ENCODE measurements at regions not wholly inside any gene's neighbourhood (a gene's known extent, or its start where the extent isn't known, plus 50 kb on each side); places are given as distances from the start of the nearest gene placed in this dataset.

DNA sequence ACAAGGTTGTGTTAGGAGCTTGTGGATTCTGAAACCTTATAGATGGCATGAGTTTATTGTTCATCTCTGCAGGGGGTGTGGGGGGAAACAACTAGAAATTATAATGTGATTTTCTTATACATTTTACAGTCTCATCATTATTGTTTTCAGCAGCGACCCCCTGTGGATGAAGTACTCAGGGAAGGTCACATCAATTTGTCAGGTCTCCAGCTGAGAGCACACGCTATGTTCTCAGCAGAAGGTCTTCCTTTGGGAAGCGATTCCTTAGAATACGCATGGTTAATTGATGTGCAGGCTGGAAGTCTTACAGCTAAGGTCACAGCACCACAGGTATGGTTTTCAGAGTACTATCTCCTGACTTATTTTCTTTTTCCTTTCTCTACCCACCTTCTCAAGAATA is 72.2 kb downstream of the BLTP1 start:
- ATAC-seq, result no peak
- TF ChIP-seq ZC3H10 (CRISPR knock-in tag; IDR thresholded peaks at IDR 0.05) (no peak), ZFP3 (CRISPR knock-in tag; IDR thresholded peaks at IDR 0.05) (no peak)
- TF ChIP-seq, protein P1, sequence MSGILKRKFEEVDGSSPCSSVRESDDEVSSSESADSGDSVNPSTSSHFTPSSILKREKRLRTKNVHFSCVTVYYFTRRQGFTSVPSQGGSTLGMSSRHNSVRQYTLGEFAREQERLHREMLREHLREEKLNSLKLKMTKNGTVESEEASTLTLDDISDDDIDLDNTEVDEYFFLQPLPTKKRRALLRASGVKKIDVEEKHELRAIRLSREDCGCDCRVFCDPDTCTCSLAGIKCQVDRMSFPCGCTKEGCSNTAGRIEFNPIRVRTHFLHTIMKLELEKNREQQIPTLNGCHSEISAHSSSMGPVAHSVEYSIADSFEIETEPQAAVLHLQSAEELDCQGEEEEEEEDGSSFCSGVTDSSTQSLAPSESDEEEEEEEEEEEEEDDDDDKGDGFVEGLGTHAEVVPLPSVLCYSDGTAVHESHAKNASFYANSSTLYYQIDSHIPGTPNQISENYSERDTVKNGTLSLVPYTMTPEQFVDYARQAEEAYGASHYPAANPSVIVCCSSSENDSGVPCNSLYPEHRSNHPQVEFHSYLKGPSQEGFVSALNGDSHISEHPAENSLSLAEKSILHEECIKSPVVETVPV (CRISPR knock-in tag; IDR thresholded peaks at IDR 0.05), result no peak

DNA sequence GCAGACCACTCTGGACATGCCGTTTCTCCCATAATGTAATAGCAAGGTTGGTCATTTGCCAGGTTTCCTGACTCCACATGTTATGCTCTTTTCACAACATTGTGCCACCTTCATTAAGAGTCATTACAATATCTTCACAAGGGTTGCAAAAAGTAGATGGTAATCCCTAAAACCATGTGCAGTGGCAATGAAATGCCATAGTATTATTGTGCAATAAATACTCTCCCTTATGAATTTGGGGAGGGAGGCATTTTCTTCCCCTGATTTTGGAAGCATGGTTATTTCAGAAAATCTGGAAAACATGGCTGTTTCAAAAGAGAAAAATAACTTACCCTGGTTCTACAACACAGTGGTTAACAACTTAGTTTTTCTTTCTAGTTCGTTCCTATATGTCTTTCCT is 75.1 kb downstream of the BLTP1 start:
- TF ChIP-seq, protein P1 (CRISPR knock-in tag; IDR thresholded peaks at IDR 0.05), result no peak
- TF ChIP-seq RARB (CRISPR knock-in tag; IDR thresholded peaks at IDR 0.05) (no peak), BACH2 (CRISPR knock-in tag; IDR thresholded peaks at IDR 0.05; ENCODE audit: borderline replicate concordance) (no peak), ESRRG (CRISPR knock-in tag; IDR thresholded peaks at IDR 0.05) (no peak), TOX (CRISPR knock-in tag; IDR thresholded peaks at IDR 0.05; ENCODE audit: borderline replicate concordance) (no peak), ARNTL (CRISPR knock-in tag; IDR thresholded peaks at IDR 0.05; ENCODE audit: borderline replicate concordance, low read depth) (no peak), ZFP3 (CRISPR knock-in tag; IDR thresholded peaks at IDR 0.05) (no peak), SNAI2 (CRISPR knock-in tag; IDR thresholded peaks at IDR 0.05) (no peak), GLIS3 (CRISPR knock-in tag; IDR thresholded peaks at IDR 0.05) (no peak), TCF4 (CRISPR knock-in tag; IDR thresholded peaks at IDR 0.05; ENCODE audit: borderline replicate concordance) (no peak), ZFP30 (CRISPR knock-in tag; IDR thresholded peaks at IDR 0.05) (no peak)
- TF ChIP-seq, protein P2, sequence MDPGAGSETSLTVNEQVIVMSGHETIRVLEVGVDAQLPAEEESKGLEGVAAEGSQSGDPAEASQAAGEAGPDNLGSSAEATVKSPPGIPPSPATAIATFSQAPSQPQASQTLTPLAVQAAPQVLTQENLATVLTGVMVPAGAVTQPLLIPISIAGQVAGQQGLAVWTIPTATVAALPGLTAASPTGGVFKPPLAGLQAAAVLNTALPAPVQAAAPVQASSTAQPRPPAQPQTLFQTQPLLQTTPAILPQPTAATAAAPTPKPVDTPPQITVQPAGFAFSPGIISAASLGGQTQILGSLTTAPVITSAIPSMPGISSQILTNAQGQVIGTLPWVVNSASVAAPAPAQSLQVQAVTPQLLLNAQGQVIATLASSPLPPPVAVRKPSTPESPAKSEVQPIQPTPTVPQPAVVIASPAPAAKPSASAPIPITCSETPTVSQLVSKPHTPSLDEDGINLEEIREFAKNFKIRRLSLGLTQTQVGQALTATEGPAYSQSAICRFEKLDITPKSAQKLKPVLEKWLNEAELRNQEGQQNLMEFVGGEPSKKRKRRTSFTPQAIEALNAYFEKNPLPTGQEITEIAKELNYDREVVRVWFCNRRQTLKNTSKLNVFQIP (CRISPR knock-in tag; IDR thresholded peaks at IDR 0.05; ENCODE audit: borderline replicate concordance, low read depth), result no peak
- TF ChIP-seq, protein P3, sequence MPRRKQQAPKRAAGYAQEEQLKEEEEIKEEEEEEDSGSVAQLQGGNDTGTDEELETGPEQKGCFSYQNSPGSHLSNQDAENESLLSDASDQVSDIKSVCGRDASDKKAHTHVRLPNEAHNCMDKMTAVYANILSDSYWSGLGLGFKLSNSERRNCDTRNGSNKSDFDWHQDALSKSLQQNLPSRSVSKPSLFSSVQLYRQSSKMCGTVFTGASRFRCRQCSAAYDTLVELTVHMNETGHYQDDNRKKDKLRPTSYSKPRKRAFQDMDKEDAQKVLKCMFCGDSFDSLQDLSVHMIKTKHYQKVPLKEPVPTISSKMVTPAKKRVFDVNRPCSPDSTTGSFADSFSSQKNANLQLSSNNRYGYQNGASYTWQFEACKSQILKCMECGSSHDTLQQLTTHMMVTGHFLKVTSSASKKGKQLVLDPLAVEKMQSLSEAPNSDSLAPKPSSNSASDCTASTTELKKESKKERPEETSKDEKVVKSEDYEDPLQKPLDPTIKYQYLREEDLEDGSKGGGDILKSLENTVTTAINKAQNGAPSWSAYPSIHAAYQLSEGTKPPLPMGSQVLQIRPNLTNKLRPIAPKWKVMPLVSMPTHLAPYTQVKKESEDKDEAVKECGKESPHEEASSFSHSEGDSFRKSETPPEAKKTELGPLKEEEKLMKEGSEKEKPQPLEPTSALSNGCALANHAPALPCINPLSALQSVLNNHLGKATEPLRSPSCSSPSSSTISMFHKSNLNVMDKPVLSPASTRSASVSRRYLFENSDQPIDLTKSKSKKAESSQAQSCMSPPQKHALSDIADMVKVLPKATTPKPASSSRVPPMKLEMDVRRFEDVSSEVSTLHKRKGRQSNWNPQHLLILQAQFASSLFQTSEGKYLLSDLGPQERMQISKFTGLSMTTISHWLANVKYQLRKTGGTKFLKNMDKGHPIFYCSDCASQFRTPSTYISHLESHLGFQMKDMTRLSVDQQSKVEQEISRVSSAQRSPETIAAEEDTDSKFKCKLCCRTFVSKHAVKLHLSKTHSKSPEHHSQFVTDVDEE (CRISPR knock-in tag; IDR thresholded peaks at IDR 0.05), result no peak
- no peak for ATAC-seq

DNA sequence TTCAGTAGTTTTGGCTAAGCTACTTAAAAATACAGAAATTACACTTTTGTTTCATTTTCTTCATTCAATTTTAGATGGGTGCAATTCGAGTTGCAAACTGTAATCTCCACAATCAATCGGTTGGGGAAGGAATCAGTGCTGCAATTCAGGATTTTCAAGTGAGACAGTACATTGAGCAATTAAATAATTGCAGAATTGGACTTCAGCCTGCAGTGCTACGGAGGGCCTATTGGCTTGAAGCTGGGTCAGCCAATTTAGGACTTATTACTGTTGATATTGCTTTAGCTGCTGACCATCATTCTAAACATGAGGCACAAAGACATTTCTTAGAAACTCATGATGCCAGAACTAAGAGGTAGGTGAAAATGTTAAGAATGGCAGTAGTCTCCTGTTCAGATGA is 77.7 kb downstream of the BLTP1 start:
- no peak for ATAC-seq
- TF ChIP-seq, protein P1 (CRISPR knock-in tag; IDR thresholded peaks at IDR 0.05), result no peak
- no peak for TF ChIP-seq ZNF565 (CRISPR knock-in tag; conservative IDR thresholded peaks at IDR 0.05; ENCODE audit: low read depth)
- TF ChIP-seq, protein P2 (CRISPR knock-in tag; IDR thresholded peaks at IDR 0.05; ENCODE audit: borderline replicate concordance, low read depth), result no peak
- TF ChIP-seq, protein P3 (CRISPR knock-in tag; IDR thresholded peaks at IDR 0.05), result no peak
- no peak for TF ChIP-seq ARNTL (CRISPR knock-in tag; IDR thresholded peaks at IDR 0.05; ENCODE audit: borderline replicate concordance, low read depth)
- TF ChIP-seq ISL1 (CRISPR knock-in tag; IDR thresholded peaks at IDR 0.05), result no peak
- no peak for TF ChIP-seq RARB (CRISPR knock-in tag; IDR thresholded peaks at IDR 0.05)
- no peak for TF ChIP-seq ZC3H10 (CRISPR knock-in tag; IDR thresholded peaks at IDR 0.05)
- TF ChIP-seq TOX (CRISPR knock-in tag; IDR thresholded peaks at IDR 0.05; ENCODE audit: borderline replicate concordance), result no peak
- no peak for TF ChIP-seq TCF4 (CRISPR knock-in tag; IDR thresholded peaks at IDR 0.05; ENCODE audit: borderline replicate concordance)
- TF ChIP-seq CSDC2 (CRISPR knock-in tag; IDR thresholded peaks at IDR 0.05), result no peak
- no peak for TF ChIP-seq GLIS3 (CRISPR knock-in tag; IDR thresholded peaks at IDR 0.05)
- no peak for TF ChIP-seq SNAI2 (CRISPR knock-in tag; IDR thresholded peaks at IDR 0.05)
- TF ChIP-seq PPARA (CRISPR knock-in tag; IDR thresholded peaks at IDR 0.05; ENCODE audit: borderline replicate concordance), result no peak
- no peak for TF ChIP-seq ZNF70 (CRISPR knock-in tag; IDR thresholded peaks at IDR 0.05)
- no peak for TF ChIP-seq OSR1 (CRISPR knock-in tag; IDR thresholded peaks at IDR 0.05)
- TF ChIP-seq, protein P4, sequence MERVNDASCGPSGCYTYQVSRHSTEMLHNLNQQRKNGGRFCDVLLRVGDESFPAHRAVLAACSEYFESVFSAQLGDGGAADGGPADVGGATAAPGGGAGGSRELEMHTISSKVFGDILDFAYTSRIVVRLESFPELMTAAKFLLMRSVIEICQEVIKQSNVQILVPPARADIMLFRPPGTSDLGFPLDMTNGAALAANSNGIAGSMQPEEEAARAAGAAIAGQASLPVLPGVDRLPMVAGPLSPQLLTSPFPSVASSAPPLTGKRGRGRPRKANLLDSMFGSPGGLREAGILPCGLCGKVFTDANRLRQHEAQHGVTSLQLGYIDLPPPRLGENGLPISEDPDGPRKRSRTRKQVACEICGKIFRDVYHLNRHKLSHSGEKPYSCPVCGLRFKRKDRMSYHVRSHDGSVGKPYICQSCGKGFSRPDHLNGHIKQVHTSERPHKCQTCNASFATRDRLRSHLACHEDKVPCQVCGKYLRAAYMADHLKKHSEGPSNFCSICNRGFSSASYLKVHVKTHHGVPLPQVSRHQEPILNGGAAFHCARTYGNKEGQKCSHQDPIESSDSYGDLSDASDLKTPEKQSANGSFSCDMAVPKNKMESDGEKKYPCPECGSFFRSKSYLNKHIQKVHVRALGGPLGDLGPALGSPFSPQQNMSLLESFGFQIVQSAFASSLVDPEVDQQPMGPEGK (CRISPR knock-in tag; IDR thresholded peaks at IDR 0.05; ENCODE audit: borderline replicate concordance), result no peak

Data from SK-N-SH treated with all-trans-retinoic acid at 6 μM for 48 hours (cell line).